ENCODE measurements at regions not wholly inside any gene's neighbourhood (a gene's known extent, or its start where the extent isn't known, plus 50 kb on each side); places are given as distances from the start of the nearest gene placed in this dataset.

- Histone ChIP-seq H3K4me2 (ENCODE audit: low read depth, low read length, poor library complexity, severe bottlenecking) (peak overlapping the region; percentile 68), H3K36me3 (ENCODE audit: insufficient read depth, low read length) (no peaks in the 10 kb centered on the region), H3K79me2 (ENCODE audit: insufficient read depth, low read length) (peaks cover 90% of the 10 kb centered on the region), H4K20me1 (ENCODE audit: insufficient read depth, low read length, poor library complexity, severe bottlenecking) (peaks cover 16% of the 10 kb centered on the region), H3K9me3 (ENCODE audit: insufficient read depth, low read depth, low read length) (no peaks in the 10 kb centered on the region), H3K9ac (ENCODE audit: low read depth, low read length, poor library complexity, severe bottlenecking) (no peak overlapping the region), H2AFZ (ENCODE audit: low read length) (no peak overlapping the region), H3K4me3 (ENCODE audit: low read length, poor library complexity, severe bottlenecking) (no peak overlapping the region), H3K27me3 (ENCODE audit: insufficient read depth, low read length, poor library complexity, severe bottlenecking) (no peaks in the 10 kb centered on the region), H3K4me1 (ENCODE audit: insufficient read depth, low read length, poor library complexity, severe bottlenecking) (peaks cover 41% of the 10 kb centered on the region), H3F3A (ENCODE audit: low read depth) (no peaks in the 10 kb centered on the region; the same call in 1 of the 2 replicates), H3K9me2 (replicated peaks; ENCODE audit: low read depth, low read length) (no peaks in the 10 kb centered on the region)
- TF ChIP-seq CTCF (conservative IDR thresholded peaks at IDR 0.05; ENCODE audit: low read length) (no peak), EZH2phosphoT487 (IDR thresholded peaks at IDR 0.05; ENCODE audit: borderline replicate concordance) (no peak)
Measured at GRCh38 chr14:100011628-100012325, 53.4 kb upstream of the EVL start.

- Histone ChIP-seq H3K79me2 (ENCODE audit: insufficient read depth, low read length) (peaks cover 90% of the 10 kb centered on the region), H3K4me2 (ENCODE audit: low read depth, low read length, poor library complexity, severe bottlenecking) (peak overlapping the region; percentile 68), H4K20me1 (ENCODE audit: insufficient read depth, low read length, poor library complexity, severe bottlenecking) (peaks cover 18% of the 10 kb centered on the region), H3K9ac (ENCODE audit: low read depth, low read length, poor library complexity, severe bottlenecking) (peak overlapping the region; percentile 25), H3K9me3 (ENCODE audit: insufficient read depth, low read depth, low read length) (no peaks in the 10 kb centered on the region), H3K36me3 (ENCODE audit: insufficient read depth, low read length) (no peaks in the 10 kb centered on the region), H3K4me1 (ENCODE audit: insufficient read depth, low read length, poor library complexity, severe bottlenecking) (peaks cover 51% of the 10 kb centered on the region), H2AFZ (ENCODE audit: low read length) (no peak overlapping the region), H3K27me3 (ENCODE audit: insufficient read depth, low read length, poor library complexity, severe bottlenecking) (no peaks in the 10 kb centered on the region), H3F3A (ENCODE audit: low read depth) (no peaks in the 10 kb centered on the region; the same call in 1 of the 2 replicates), H3K4me3 (ENCODE audit: low read length, poor library complexity, severe bottlenecking) (peak overlapping the region; percentile 43), H3K9me2 (replicated peaks; ENCODE audit: low read depth, low read length) (no peaks in the 10 kb centered on the region)
- TF ChIP-seq CTCF (conservative IDR thresholded peaks at IDR 0.05; ENCODE audit: low read length) (no peak), EZH2phosphoT487 (IDR thresholded peaks at IDR 0.05; ENCODE audit: borderline replicate concordance) (no peak)
Measured at GRCh38 chr14:100012478-100013327, 52.5 kb upstream of the EVL start.

GRCh38 chr14:100015251-100015655 lies 50.0 kb upstream of the EVL start:
- Histone ChIP-seq H2AFZ (ENCODE audit: low read length) (no peak overlapping the region), H3K4me2 (ENCODE audit: low read depth, low read length, poor library complexity, severe bottlenecking) (no peak overlapping the region), H4K20me1 (ENCODE audit: insufficient read depth, low read length, poor library complexity, severe bottlenecking) (peaks cover 29% of the 10 kb centered on the region), H3K36me3 (ENCODE audit: insufficient read depth, low read length) (no peaks in the 10 kb centered on the region), H3K9me2 (replicated peaks; ENCODE audit: low read depth, low read length) (no peaks in the 10 kb centered on the region), H3K27me3 (ENCODE audit: insufficient read depth, low read length, poor library complexity, severe bottlenecking) (no peaks in the 10 kb centered on the region), H3K79me2 (ENCODE audit: insufficient read depth, low read length) (peaks cover 92% of the 10 kb centered on the region), H3F3A (ENCODE audit: low read depth) (no peaks in the 10 kb centered on the region; the same call in 1 of the 2 replicates), H3K4me3 (ENCODE audit: low read length, poor library complexity, severe bottlenecking) (no peak overlapping the region), H3K9ac (ENCODE audit: low read depth, low read length, poor library complexity, severe bottlenecking) (no peak overlapping the region), H3K9me3 (ENCODE audit: insufficient read depth, low read depth, low read length) (no peaks in the 10 kb centered on the region), H3K4me1 (ENCODE audit: insufficient read depth, low read length, poor library complexity, severe bottlenecking) (peaks cover 64% of the 10 kb centered on the region)
- no peak for TF ChIP-seq CTCF (conservative IDR thresholded peaks at IDR 0.05; ENCODE audit: low read length)
- TF ChIP-seq EZH2phosphoT487 (IDR thresholded peaks at IDR 0.05; ENCODE audit: borderline replicate concordance): no peak
